Effector memory CD8-positive, alpha-beta T cell (primary cell): ENCODE measurements at regions not wholly inside any gene's neighbourhood (a gene's known extent, or its start where the extent isn't known, plus 50 kb on each side); places are given as distances from the start of the nearest gene placed in this dataset.

Source experiments
- ATAC-seq: fragments of 150-1000 bp; cut with Tn5 transposase; replicated peaks from 2 replicates; pipeline ENCODE4 v1.10.0; 2021; ENCODE audit warnings: mild to moderate bottlenecking, moderate library complexity
- DNase-seq, 3 experiments: peaks; one replicate each; pipeline ENCODE4 v3.0.0; 2021
- H3K27ac Mint-ChIP-seq, 2 donors: one replicate each; pipeline ENCODE4 v1.8.0; 2022; ENCODE audit warnings: mild to moderate bottlenecking in 2 of 2, mixed read lengths in 2 of 2, moderate library complexity in 2 of 2
- H3K27me3 Mint-ChIP-seq, 2 donors: one replicate each; pipeline ENCODE4 v1.8.0; 2022; ENCODE audit warnings: mixed read lengths in 2 of 2
- H3K36me3 Mint-ChIP-seq: one replicate; pipeline ENCODE4 v1.8.0; 2022; ENCODE audit warnings: mild to moderate bottlenecking, moderate library complexity, mixed read lengths; ENCODE audit not compliant: insufficient read depth
- H3K4me1 Mint-ChIP-seq, 2 donors: one replicate each; pipeline ENCODE4 v1.8.0; 2022; ENCODE audit warnings: low read depth in 2 of 2, mixed read lengths in 2 of 2
- H3K4me3 Mint-ChIP-seq, 2 donors: one replicate each; pipeline ENCODE4 v1.8.0; 2022; ENCODE audit warnings: mild to moderate bottlenecking in 2 of 2, mixed read lengths in 2 of 2, moderate library complexity in 2 of 2
- H3K9me3 Mint-ChIP-seq, 2 donors: one replicate each; pipeline ENCODE4 v1.8.0; 2022; ENCODE audit warnings: mixed read lengths in 2 of 2

DNA sequence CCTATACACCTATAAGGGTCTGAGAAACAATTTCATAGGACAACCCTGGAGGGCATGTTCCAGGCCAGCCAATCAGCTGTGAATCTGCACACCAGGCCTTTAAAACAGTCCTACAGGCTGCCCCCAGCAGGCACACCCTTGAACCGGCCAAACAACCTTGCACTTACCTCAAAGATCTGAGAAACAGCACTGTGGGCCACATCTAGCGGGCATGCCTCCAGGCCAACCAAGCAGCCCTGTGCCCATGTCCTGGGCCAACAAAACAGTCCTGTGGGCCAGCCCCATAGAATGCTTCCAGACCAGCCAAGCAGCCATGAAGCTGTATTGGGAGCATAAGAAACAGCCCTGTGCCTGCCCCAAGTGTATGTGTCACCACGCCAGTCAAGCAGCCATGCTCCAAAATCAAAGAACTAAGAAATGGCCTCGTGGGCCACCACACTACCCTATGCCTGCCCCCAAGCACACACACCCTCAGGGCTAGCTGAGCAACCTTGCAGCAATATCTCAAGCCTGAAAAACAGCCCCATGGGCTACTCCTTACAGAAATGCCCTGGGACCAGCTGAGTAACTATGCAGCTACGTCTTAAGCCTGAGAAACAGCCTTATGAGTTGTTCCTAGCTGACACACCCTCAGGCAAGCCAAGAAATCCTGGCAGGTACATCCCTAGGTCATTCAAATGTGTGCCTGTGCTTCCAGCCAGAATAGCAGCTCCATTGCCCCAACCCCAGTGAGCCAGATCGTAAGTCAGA, 2243.8 kb upstream of the C9orf72 start:
- Mint-ChIP-seq H3K27ac (no peak overlapping the region), H3K4me1 (no peaks in the 10 kb centered on the region), H3K36me3 (no peaks in the 10 kb centered on the region), H3K4me3 (no peak overlapping the region), H3K27me3 (no peaks in the 10 kb centered on the region), H3K9me3 (peaks cover 16 to 31% of the 10 kb centered on the region in 2 donors)
- DNase-seq (no peak), ATAC-seq (no peak)

DNA sequence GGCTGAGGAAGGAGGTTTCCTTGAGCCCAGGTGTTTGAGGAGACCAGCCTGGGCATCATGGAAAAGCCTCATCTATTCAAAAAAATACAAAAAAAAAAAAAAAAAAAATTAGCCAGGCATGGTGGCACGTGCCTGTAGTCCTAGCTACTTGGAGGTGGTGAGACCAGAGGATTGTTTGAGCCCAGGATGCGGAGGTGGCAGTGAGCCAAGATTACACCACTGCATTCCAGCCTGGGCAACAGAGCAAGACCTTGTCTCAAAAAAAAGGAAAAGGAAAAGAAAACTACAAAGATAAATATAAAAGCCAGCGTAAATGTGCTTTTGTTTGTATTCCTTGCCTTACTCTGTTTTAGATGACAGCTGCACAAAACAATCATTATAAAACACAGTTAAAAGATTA, 2249.2 kb upstream of the C9orf72 start:
- Mint-ChIP-seq H3K36me3 (no peaks in the 10 kb centered on the region), H3K27me3 (no peaks in the 10 kb centered on the region), H3K4me3 (no peak overlapping the region), H3K4me1 (no peaks in the 10 kb centered on the region), H3K27ac (no peak overlapping the region), H3K9me3 (peaks cover 15 to 25% of the 10 kb centered on the region in 2 donors)
- ATAC-seq (no peak), DNase-seq (no peak)

DNA sequence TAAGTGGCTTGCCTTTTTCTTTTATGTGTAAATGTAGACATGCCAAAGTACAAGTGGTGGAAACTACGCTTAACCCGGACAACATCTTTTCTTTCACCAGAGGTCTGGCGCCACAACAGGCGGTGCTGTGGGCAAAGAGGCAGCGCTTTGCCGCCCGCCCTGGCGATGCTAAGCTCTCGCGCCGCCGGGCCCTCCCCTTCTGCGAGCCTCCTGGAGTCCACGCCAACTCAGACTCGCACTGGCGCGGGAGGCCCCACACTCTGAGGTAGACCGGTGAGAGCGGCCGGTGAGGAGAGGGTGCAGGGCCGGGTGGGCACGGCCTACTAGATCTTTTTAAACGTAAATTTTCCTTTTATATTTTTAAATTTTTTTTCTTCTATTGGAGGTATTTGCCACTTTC, 2253.1 kb upstream of the C9orf72 start:
- H3K27ac Mint-ChIP-seq = no peak overlapping the region
- ATAC-seq (no peak), DNase-seq (no peak)
- peaks cover 0 to 7% of the 10 kb centered on the region in 2 donors for H3K9me3 Mint-ChIP-seq
- no peaks in the 10 kb centered on the region for H3K36me3 Mint-ChIP-seq
- no peak overlapping the region for H3K4me3 Mint-ChIP-seq
- H3K4me1 Mint-ChIP-seq = no peaks in the 10 kb centered on the region
- H3K27me3 Mint-ChIP-seq = no peaks in the 10 kb centered on the region

DNA sequence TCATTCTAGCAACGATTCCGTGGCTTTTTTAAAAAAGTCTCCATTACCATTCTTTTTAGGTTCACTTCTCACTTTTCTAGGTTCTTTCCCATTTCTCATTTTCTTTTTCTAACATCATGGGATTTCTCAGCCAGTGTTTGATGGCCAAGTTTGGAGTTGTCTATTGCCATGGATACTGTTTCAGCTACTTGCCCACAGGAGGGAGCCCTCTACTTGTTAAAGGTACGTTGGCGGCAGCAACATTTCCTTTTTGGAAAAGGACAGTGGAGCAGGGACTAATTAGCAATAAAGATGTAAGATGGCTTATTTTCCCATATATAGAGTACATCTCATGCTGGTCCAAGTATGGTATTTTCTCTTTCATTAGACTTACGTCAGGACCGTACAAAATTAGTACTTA, 2257.5 kb upstream of the C9orf72 start:
- no peaks in the 10 kb centered on the region for H3K36me3 Mint-ChIP-seq
- H3K4me1 Mint-ChIP-seq = no peaks in the 10 kb centered on the region
- ATAC-seq (no peak), DNase-seq (no peak)
- H3K27me3 Mint-ChIP-seq = no peaks in the 10 kb centered on the region
- H3K9me3 Mint-ChIP-seq = peaks cover 0 to 5% of the 10 kb centered on the region in 2 donors
- H3K27ac Mint-ChIP-seq = no peak overlapping the region
- H3K4me3 Mint-ChIP-seq = no peak overlapping the region

DNA sequence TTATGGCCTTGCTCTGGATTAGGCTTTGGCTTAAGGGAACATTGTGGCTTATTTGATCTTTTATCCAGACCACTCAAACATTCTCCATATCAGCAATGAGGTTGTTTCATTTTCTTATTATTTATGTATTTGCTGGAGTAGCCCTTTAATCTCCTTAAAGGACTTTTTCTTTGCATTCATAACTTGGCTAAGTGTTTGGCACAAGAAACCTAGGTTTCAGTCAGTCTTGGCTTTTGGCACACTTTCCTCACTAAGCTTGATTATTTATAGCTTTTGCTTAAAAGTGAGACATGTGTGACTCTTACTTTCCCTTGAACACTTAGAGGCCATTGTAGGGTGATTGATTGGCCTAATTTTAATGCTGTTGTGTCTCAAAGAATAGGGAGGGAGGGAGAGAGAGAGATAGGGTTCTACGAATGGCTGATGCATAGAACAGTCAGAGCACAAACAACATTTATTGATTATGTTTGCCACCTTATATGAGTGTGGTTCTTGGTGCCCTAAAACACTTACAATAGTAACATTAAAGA, 2265.3 kb upstream of the C9orf72 start:
- Mint-ChIP-seq H3K27me3 (no peaks in the 10 kb centered on the region), H3K4me3 (no peak overlapping the region), H3K36me3 (no peaks in the 10 kb centered on the region), H3K27ac (no peak overlapping the region), H3K9me3 (peaks cover 4 to 17% of the 10 kb centered on the region in 2 donors), H3K4me1 (no peaks in the 10 kb centered on the region)
- ATAC-seq = no peak
- DNase-seq = no peak

DNA sequence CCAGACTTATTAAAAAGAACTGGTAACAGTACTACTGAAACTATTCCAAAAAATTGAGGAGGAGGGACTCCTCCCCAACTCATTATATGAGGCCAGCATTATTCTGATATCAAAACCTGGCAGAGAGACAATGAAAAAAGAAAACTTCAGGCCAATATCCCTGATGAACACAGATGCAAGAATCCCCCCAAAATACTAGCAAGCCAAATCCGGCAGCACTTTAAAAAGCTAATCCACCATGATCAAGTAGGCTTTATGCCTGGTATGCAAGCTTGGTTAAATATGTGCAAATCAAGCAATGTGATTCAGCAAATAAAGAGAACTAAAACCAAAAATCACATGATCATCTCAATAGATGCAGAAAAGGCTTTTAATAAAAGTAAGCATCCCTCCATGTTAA, 2271.0 kb upstream of the C9orf72 start:
- no peak for ATAC-seq
- Mint-ChIP-seq H3K4me1 (no peaks in the 10 kb centered on the region), H3K9me3 (peaks cover 3 to 7% of the 10 kb centered on the region in 2 donors), H3K4me3 (no peak overlapping the region), H3K36me3 (no peaks in the 10 kb centered on the region), H3K27me3 (no peaks in the 10 kb centered on the region), H3K27ac (no peak overlapping the region)
- no peak for DNase-seq

DNA sequence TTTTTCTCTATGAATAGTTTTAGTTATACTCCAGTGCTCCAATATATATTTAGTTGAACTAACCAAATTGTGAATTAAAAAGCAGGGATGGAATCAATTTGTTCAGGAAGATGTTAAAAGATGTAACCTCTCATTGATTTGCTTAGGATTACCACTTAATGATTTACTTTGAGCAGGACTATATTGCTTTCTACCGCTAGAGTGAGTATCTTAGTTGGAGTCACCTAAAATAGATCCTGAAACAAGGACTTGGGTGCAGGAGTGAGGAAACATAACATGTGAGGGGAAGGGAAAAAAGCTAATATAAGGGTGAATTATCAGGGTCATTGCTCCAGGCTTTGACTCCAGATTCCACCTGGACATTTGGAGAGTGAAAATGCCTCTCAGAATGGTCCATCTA, 2277.4 kb upstream of the C9orf72 start:
- Mint-ChIP-seq H3K4me1 (no peaks in the 10 kb centered on the region), H3K36me3 (no peaks in the 10 kb centered on the region), H3K27ac (no peak overlapping the region), H3K9me3 (no peaks in the 10 kb centered on the region), H3K27me3 (no peaks in the 10 kb centered on the region), H3K4me3 (no peak overlapping the region)
- no peak for DNase-seq
- no peak for ATAC-seq

DNA sequence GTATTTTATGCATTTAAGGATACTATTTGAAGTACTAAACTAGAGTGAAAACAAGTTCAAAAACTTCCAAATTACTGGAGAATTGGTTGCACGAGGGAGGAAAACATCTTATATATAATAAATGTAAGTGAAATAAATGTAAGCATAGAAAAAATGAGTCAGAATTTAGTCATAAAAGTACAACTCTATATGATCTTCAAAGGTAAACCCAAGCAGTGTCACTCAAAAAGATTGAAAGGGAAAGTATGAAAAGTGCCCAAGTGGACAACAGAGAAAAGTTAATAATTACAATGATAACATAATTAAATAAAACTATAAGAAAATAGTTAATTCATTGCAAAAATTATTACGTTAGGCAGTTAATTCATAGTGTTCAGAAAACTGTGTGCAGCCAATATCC, 2288.5 kb upstream of the C9orf72 start:
- H3K27me3 Mint-ChIP-seq = no peaks in the 10 kb centered on the region
- DNase-seq (no peak), ATAC-seq (no peak)
- peaks cover 0 to 9% of the 10 kb centered on the region in 2 donors for H3K9me3 Mint-ChIP-seq
- no peaks in the 10 kb centered on the region for H3K36me3 Mint-ChIP-seq
- H3K4me1 Mint-ChIP-seq = no peaks in the 10 kb centered on the region
- H3K4me3 Mint-ChIP-seq = no peak overlapping the region
- no peak overlapping the region for H3K27ac Mint-ChIP-seq

DNA sequence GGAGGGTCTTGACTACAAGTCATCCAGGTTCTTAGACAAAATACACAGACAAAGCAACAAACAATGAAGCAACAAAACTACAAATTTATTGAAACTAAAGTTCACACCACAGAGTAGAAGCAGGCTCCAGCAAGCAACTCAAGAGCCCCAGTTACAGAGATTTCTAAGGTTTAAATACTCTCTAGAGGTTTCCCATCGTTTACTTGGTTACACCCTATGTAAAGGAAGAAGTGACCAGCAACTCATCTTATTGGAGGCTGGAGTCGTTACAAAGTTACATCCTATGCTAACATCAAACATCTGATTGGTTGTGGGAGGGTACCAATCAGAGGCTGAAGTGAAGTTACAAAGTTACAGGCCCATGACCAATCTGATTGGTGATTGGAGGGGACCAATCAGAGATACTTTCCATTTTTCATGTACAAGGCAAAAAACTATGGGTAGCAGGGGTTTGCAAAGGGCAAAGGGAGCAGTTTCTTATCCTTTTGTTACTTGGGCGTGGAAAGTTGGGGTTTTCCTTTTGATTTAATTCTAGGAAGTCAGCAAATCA, 2292.6 kb upstream of the C9orf72 start:
- H3K4me3 Mint-ChIP-seq = no peak overlapping the region
- no peaks in the 10 kb centered on the region for H3K27me3 Mint-ChIP-seq
- ATAC-seq (peak; percentile 22), DNase-seq (no peak)
- peaks cover 2 to 9% of the 10 kb centered on the region in 2 donors for H3K9me3 Mint-ChIP-seq
- H3K36me3 Mint-ChIP-seq = no peaks in the 10 kb centered on the region
- no peaks in the 10 kb centered on the region for H3K4me1 Mint-ChIP-seq
- no peak overlapping the region for H3K27ac Mint-ChIP-seq

DNA sequence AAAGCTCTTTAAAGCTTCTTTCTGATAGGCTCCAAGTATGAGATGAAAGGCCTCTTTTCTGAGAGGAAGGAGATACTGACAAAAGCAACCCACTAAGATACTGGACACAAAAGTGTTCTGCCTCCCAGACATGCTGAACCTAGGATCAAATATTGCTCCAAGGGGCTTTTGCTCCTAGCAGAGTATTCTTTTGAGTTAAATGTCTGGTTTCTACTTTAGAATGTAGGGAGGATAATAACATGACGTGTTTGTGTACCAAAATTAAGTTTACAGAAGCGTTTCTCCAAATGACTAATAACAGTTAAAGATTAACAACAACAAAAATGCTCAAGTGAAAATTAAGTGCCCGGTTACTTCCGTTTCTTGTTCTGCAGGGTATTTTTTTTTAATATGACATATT, 2293.3 kb upstream of the C9orf72 start:
- Mint-ChIP-seq H3K27ac (no peak overlapping the region), H3K4me1 (no peaks in the 10 kb centered on the region), H3K4me3 (no peak overlapping the region), H3K36me3 (no peaks in the 10 kb centered on the region), H3K9me3 (peaks cover 2 to 9% of the 10 kb centered on the region in 2 donors), H3K27me3 (no peaks in the 10 kb centered on the region)
- DNase-seq = no peak
- ATAC-seq = no peak

DNA sequence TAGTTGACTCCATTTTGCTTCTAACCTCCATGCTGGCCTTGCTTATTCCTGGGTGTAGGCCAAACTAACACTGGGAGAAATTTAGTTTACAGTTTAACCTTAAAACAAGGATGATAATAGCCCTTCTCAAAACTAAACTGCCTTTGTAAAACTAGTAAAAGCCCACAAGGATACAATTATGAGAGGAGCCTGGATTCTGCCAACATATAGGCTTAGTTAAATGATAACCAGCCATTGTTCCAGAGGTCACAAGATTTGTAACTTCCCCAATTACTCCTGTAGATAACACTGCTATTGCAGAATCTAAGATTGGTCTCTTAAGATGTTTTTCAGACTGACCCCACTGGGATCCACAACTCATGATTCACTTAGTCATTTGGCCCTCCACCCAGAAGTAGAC, 2300.3 kb upstream of the C9orf72 start:
- no peak overlapping the region for H3K4me3 Mint-ChIP-seq
- ATAC-seq (no peak), DNase-seq (no peak)
- H3K36me3 Mint-ChIP-seq = no peaks in the 10 kb centered on the region
- peaks cover 0 to 2% of the 10 kb centered on the region in 2 donors for H3K9me3 Mint-ChIP-seq
- H3K27me3 Mint-ChIP-seq = no peaks in the 10 kb centered on the region
- no peaks in the 10 kb centered on the region for H3K4me1 Mint-ChIP-seq
- no peak overlapping the region for H3K27ac Mint-ChIP-seq

DNA sequence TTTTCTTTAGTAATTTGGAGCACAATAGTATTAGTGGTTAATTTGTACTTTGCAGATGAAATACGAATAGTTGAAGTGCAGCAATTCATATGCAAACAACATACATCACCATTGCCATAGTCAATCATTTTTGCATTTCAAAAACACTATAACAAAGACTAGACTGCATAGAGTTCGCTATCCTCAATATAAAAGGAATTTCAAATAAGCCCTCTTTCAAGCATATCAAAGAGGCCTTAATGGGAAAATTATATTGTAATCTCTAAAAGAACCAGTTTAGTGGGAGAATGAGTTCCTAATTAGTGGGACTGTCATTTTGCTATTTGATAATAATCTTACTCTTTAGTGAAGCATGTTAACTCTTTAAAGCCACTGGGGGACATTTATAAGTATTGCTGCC, 2302.3 kb upstream of the C9orf72 start:
- H3K36me3 Mint-ChIP-seq = no peaks in the 10 kb centered on the region
- ATAC-seq (no peak), DNase-seq (no peak)
- H3K9me3 Mint-ChIP-seq = peaks cover 0 to 2% of the 10 kb centered on the region in 2 donors
- H3K27ac Mint-ChIP-seq = no peak overlapping the region
- no peaks in the 10 kb centered on the region for H3K27me3 Mint-ChIP-seq
- no peak overlapping the region for H3K4me3 Mint-ChIP-seq
- no peaks in the 10 kb centered on the region for H3K4me1 Mint-ChIP-seq

DNA sequence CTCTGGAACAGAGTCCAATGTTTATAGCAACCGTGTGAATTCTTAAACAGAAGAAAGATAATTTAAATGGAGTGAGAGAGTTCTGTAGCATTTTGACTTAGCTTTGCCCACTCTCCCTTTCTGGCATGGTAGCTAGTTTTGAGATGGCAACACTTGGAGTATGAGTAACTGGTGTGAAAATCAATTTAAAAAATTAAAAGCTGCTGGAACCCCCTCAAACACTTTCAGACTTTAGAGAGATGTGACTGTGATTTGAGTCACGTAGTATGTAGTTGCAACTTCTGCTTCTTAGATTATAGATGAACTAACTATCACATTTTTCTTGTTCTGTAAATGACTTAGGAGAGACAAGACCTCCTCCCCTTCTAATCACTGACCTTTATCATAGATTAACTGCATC, 2309.5 kb upstream of the C9orf72 start:
- no peaks in the 10 kb centered on the region for H3K27me3 Mint-ChIP-seq
- no peaks in the 10 kb centered on the region for H3K4me1 Mint-ChIP-seq
- H3K27ac Mint-ChIP-seq = no peak overlapping the region
- peaks cover 0 to 6% of the 10 kb centered on the region in 2 donors for H3K9me3 Mint-ChIP-seq
- H3K36me3 Mint-ChIP-seq = no peaks in the 10 kb centered on the region
- no peak overlapping the region for H3K4me3 Mint-ChIP-seq
- ATAC-seq (no peak), DNase-seq (no peak)

DNA sequence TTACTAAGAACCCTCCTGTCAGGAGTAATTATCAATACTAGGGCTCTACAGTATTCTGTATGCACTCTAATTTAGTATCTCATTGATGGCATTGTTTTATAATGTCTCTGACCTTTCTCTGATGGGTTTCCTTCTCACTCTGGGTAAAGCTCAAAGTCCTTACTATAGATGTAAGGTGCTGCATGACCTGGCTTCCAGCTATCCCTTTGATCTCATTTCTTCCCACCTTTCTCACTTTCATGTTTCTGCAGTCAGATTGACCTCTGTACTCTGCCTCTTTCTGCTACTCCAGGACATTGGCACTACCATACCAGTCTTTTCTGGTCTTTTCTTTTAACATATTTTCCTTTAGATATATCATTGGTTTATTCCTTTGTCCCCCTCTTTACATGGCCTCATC, 2332.8 kb upstream of the C9orf72 start:
- ATAC-seq = no peak
- Mint-ChIP-seq H3K4me1 (no peaks in the 10 kb centered on the region), H3K27ac (no peak overlapping the region), H3K4me3 (no peak overlapping the region), H3K36me3 (no peaks in the 10 kb centered on the region), H3K9me3 (peaks cover 2 to 6% of the 10 kb centered on the region in 2 donors), H3K27me3 (no peaks in the 10 kb centered on the region)
- DNase-seq = no peak
